ENCODE measurements at regions not wholly inside any gene's neighbourhood (a gene's known extent, or its start where the extent isn't known, plus 50 kb on each side); places are given as distances from the start of the nearest gene placed in this dataset.

DNA sequence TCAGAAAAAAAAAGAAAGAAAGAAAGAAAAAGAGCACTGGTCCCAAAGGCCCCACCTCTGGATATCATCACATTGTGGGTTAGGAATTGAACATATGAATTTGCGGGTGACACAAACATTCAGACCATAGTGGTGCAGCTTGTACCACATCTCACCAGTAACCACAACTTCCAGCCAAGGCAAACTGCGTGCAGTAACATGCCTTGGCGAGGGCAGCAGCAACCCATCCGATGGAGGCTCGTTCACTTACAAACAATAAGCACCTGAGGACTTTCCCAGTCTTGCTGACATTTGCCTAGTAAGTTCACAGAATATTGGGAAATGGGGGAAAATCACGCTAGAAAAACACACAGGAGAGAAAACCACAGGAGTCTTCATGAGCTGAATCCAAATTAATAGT, 508.1 kb downstream of the ZNF608 start:
- no peaks in the 10 kb centered on the region for H3K36me3 Mint-ChIP-seq
- ATAC-seq (no peak), DNase-seq (no peak)
- no peaks in the 10 kb centered on the region for H3K27me3 Mint-ChIP-seq
- H3K4me1 Mint-ChIP-seq = no peaks in the 10 kb centered on the region
- H3K4me3 Mint-ChIP-seq = no peak overlapping the region
- no peak overlapping the region for H3K27ac Mint-ChIP-seq
- peaks cover 3% of the 10 kb centered on the region for H3K9me3 Mint-ChIP-seq (ENCODE audit: low read depth)
- CTCF ChIA-PET = no interaction called here

DNA sequence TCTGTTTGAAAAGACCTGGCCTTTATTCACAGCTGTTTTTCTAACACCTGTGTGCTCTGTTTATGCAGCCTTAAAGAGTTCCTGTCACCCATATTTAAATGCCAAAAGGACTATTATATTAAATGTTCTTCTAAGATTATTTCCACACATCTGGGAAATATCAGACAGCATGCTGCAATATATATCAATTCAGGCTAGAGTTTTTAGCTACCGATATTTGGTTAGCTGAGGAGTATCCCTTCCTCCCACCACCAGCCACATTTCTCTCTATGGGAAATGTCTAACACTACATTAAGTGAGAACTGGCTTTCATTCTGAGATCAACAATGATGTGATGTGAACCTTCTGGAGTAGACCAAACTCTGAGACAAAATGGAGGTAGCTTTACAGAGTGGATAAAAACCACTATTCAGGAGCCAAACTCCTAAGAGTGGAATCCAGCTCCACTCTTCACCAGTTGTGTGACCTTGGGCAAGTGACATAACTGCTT, 509.2 kb downstream of the ZNF608 start:
- no peaks in the 10 kb centered on the region for H3K4me1 Mint-ChIP-seq
- ATAC-seq (no peak), DNase-seq (no peak)
- H3K4me3 Mint-ChIP-seq = no peak overlapping the region
- H3K27ac Mint-ChIP-seq = no peak overlapping the region
- CTCF ChIA-PET = no interaction called here
- H3K9me3 Mint-ChIP-seq (ENCODE audit: low read depth) = peaks cover 3% of the 10 kb centered on the region
- no peaks in the 10 kb centered on the region for H3K27me3 Mint-ChIP-seq
- no peaks in the 10 kb centered on the region for H3K36me3 Mint-ChIP-seq

DNA sequence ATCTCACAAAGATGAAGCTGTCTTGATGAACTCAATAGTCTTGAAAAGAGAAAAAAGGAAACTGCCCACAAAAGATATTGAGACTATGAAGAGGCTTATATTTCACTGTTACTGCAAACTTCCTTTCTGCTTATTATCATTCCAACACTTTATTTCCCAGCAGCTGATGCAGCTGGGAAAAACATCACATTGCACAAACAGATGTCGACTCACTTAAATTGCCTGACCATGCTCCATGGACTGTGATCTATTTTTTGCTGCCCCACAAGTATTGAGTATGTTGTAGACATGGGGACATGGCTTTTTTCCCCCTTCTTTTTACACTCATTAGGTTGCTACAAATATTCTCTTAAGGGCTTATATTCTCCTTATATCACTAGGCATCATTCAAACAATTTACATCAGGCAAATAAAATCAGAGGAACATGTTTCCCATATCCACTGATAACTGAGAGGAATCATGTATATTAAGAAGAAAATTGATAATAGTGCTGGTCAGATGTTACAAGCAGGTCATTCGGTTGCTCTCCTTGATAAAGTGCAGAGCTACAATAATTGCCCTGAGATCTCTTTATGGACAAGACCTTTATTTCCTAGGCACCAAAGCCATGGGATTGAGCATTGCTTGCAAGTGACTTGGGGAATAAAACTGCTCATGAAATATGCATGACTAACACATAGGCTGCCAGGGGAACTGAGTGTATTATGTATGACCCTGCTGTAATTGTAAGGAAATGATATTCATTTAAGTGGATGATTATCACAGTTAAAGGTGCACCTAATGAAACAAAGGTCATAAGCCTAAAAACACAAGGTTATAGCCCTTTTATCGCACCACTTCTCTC, 509.9 kb downstream of the ZNF608 start:
- ATAC-seq = no peak
- H3K9me3 Mint-ChIP-seq (ENCODE audit: low read depth) = no peaks in the 10 kb centered on the region
- CTCF ChIA-PET = no interaction called here
- no peaks in the 10 kb centered on the region for H3K27me3 Mint-ChIP-seq
- H3K4me3 Mint-ChIP-seq = no peak overlapping the region
- DNase-seq = no peak
- H3K36me3 Mint-ChIP-seq = no peaks in the 10 kb centered on the region
- no peak overlapping the region for H3K27ac Mint-ChIP-seq
- no peaks in the 10 kb centered on the region for H3K4me1 Mint-ChIP-seq

DNA sequence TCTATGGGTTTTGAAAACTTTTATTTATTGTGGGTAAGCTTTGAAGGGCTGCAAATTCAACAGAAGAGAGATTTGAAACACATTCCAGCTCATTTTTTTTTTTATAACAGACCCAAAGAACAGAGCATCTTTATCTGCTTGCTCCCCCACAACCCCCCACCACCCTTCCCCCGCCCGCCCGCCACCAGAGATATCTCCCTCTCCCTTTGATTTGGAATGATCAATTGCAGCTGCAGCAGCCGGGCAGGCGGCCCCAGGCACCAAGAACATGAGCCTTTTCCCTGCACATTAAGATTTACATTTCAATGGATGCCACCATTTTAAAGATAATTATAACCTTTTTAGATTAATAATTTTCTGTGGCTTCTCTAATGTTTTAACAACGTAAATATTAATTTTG, 510.9 kb downstream of the ZNF608 start:
- DNase-seq = no peak
- H3K27me3 Mint-ChIP-seq = no peaks in the 10 kb centered on the region
- CTCF ChIA-PET = no interaction called here
- H3K4me3 Mint-ChIP-seq = no peak overlapping the region
- no peaks in the 10 kb centered on the region for H3K36me3 Mint-ChIP-seq
- no peak for ATAC-seq
- no peaks in the 10 kb centered on the region for H3K9me3 Mint-ChIP-seq (ENCODE audit: low read depth)
- no peak overlapping the region for H3K27ac Mint-ChIP-seq
- no peaks in the 10 kb centered on the region for H3K4me1 Mint-ChIP-seq

DNA sequence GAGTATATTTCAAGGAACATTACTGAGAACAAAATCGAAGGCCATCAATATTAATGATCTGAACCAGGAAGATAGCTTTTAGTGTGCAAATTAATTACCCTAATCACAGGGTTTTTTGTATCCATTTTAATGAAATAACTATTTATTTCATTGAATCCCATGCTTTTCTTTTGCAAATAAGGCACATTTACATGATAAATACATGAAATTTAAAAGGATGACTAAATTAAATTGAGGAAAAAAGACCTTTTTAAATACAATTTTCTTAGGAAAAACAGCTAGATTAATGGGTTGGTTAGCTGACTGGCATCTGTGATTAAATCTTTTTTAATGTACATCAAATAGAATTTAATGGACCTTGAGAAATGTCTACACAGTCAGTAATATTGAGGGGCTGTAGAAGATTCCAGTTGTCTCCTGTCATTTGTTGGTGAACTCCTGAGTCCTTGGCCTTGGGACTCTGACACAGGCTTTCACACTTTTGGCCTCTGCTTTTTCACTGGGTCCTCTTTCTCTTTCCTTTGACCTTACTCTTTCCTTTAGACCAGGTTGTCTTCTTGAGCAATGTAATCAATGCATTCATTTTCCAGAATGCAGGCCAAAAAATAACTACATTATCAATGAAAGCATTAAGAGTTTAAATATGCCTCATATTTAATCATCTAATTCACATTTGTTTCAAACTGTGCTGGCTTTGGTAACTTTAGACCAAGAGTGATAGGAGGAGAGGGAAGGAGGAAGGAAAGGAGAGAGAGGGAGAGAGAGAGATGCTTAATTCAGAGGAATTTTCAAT, 511.5 kb downstream of the ZNF608 start:
- Mint-ChIP-seq H3K4me3 (no peak overlapping the region), H3K27me3 (no peaks in the 10 kb centered on the region), H3K4me1 (no peaks in the 10 kb centered on the region), H3K36me3 (no peaks in the 10 kb centered on the region), H3K9me3 (ENCODE audit: low read depth) (peaks cover 3% of the 10 kb centered on the region), H3K27ac (no peak overlapping the region)
- ATAC-seq (no peak), DNase-seq (no peak)
- CTCF ChIA-PET = no interaction called here

DNA sequence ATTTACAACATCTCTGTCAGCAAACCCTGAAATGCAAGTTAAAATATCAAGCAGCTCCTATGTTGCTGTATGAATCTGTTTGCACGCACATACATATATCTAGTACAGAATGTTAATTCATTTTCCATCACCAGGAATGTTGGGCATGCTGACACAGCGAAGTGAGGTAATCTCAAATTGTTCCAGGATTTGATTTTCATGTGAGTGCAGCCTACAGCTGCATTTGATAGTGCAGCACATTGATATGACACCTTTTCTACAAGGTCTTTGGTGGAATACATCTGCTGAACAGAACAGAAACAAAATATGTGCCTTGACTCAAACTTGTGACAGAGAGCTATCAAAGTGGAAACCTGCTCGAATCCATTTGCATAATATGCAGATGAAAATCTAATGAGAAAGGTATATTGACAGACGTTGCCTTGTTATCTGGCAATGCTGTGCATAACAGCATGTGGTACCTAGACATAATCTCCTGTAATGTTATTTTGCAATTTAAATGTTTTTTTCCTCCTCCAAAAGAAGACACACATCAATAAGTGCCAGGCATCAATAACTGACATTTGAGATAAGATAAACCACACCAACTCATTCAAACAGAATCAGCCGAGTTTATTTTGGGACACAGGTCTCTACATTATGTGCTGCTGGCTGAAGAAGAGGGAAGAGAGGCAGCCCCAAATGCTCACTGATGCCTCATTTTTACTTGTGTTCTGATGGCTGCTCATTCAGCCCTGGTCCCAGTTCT, 512.2 kb downstream of the ZNF608 start:
- no peaks in the 10 kb centered on the region for H3K36me3 Mint-ChIP-seq
- H3K4me1 Mint-ChIP-seq = no peaks in the 10 kb centered on the region
- no peak overlapping the region for H3K27ac Mint-ChIP-seq
- CTCF ChIA-PET = no interaction called here
- H3K9me3 Mint-ChIP-seq (ENCODE audit: low read depth) = peaks cover 4% of the 10 kb centered on the region
- DNase-seq (no peak), ATAC-seq (no peak)
- no peak overlapping the region for H3K4me3 Mint-ChIP-seq
- H3K27me3 Mint-ChIP-seq = no peaks in the 10 kb centered on the region

DNA sequence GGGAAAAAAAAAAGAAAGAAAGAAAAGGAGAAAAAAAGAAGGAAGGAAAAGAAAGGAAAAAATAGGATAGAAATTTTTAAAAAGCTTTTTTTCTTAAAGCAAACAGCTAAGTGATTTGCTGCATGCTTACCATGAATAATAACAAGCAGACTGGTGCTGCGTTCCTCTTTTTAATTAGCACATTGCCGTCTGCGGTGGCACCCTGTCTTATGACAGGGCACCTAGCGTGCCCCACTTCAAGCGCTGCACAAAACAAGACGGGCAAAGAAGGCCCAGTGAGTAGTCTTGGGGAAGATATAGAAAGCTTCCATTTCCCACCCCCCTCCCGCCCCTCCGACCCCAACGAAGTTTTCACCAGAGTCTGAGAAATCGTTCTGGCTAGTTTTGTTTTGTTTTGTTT, 513.9 kb downstream of the ZNF608 start:
- Mint-ChIP-seq H3K9me3 (ENCODE audit: low read depth) (peaks cover 7% of the 10 kb centered on the region), H3K4me1 (no peaks in the 10 kb centered on the region), H3K27me3 (no peaks in the 10 kb centered on the region), H3K27ac (no peak overlapping the region), H3K4me3 (no peak overlapping the region), H3K36me3 (no peaks in the 10 kb centered on the region)
- DNase-seq = no peak
- no peak for ATAC-seq
- CTCF ChIA-PET = no interaction called here

DNA sequence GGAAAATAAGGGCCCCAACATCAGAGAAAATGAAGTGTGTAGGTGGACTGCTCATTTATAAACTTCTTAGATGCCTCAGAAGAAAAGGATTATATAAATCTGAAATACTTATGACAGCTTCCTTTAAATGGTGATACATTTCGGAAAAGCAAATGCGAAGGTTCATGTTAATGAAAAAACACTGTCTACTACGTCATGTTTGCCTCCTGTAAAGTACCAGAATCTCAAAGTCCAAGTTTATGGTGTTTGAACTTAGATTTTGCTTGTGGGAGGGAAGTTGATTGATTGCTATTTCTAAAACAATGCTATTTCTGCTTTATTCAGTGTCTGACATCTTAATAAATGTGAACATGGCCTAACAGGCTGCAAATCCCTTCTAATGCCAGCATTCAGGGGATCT, 514.6 kb downstream of the ZNF608 start:
- DNase-seq (no peak), ATAC-seq (no peak)
- Mint-ChIP-seq H3K27me3 (no peaks in the 10 kb centered on the region), H3K36me3 (no peaks in the 10 kb centered on the region), H3K4me3 (no peak overlapping the region), H3K4me1 (no peaks in the 10 kb centered on the region), H3K27ac (no peak overlapping the region), H3K9me3 (ENCODE audit: low read depth) (peaks cover 8% of the 10 kb centered on the region)
- CTCF ChIA-PET = no interaction called here

DNA sequence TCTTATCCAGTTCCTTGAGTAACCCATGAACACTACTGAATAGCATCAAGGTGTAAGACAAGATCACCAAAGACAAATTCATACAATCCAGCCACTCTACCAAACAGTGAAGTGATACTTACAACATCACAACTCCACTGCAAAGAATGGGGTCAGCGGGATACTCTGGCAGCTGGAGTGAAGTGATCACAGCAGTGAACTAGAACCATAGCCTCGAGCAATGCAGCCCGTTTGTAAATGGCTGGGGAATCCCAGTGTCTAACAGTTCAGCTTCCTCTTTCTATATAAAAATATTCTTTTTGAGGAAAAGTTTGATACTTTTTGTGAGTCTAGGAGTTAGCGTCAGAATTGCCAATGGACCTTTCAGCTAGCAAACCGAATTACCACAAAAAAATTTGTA, 515.2 kb downstream of the ZNF608 start:
- Mint-ChIP-seq H3K27ac (no peak overlapping the region), H3K4me1 (no peaks in the 10 kb centered on the region), H3K4me3 (no peak overlapping the region), H3K27me3 (no peaks in the 10 kb centered on the region), H3K36me3 (no peaks in the 10 kb centered on the region), H3K9me3 (ENCODE audit: low read depth) (peaks cover 9% of the 10 kb centered on the region)
- CTCF ChIA-PET = no interaction called here
- DNase-seq (no peak), ATAC-seq (no peak)

DNA sequence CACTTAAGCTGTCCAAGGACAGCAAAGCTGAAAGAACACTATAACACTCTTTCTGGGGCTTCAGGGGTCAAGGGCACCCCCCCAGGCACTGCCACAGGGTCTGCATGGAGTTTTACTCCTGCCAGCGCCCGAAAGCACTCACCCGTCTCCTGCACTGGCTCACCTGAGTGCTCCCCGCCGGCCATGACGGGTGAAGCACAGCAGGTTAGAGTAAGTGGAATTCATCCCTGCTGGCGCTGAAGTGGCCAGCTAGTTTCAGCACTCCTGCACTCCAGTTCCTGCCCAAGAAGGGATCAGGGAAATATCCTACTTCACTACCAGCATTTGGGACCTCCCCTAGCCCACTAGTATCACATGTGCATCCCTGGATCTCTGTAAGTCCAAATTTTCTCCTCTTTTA, 516.0 kb downstream of the ZNF608 start:
- Mint-ChIP-seq H3K27ac (no peak overlapping the region), H3K27me3 (no peaks in the 10 kb centered on the region), H3K9me3 (ENCODE audit: low read depth) (peaks cover 9% of the 10 kb centered on the region), H3K4me1 (no peaks in the 10 kb centered on the region), H3K4me3 (no peak overlapping the region), H3K36me3 (no peaks in the 10 kb centered on the region)
- DNase-seq (no peak), ATAC-seq (no peak)
- CTCF ChIA-PET = no interaction called here

DNA sequence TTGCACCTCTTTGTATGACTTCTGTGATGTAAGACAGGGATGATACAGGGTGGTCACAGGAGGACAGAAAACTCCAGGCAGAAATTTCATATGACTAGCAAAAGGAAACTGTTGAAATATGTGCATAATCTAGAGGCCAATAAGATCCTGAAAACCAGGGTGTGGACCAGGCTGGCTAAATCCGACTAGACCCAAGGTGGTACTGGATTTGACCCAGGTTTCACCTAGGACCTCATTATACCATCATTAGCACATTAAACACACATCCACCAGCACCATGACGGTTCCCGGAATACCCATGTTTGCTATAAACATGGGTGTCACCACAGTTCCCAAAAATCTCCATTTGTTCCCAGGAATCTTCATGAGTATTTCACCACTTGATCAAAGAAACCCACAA, 517.1 kb downstream of the ZNF608 start:
- no peak overlapping the region for H3K4me3 Mint-ChIP-seq
- no peaks in the 10 kb centered on the region for H3K27me3 Mint-ChIP-seq
- CTCF ChIA-PET = no interaction called here
- no peak overlapping the region for H3K27ac Mint-ChIP-seq
- DNase-seq (no peak), ATAC-seq (no peak)
- peaks cover 9% of the 10 kb centered on the region for H3K9me3 Mint-ChIP-seq (ENCODE audit: low read depth)
- H3K4me1 Mint-ChIP-seq = no peaks in the 10 kb centered on the region
- H3K36me3 Mint-ChIP-seq = no peaks in the 10 kb centered on the region

DNA sequence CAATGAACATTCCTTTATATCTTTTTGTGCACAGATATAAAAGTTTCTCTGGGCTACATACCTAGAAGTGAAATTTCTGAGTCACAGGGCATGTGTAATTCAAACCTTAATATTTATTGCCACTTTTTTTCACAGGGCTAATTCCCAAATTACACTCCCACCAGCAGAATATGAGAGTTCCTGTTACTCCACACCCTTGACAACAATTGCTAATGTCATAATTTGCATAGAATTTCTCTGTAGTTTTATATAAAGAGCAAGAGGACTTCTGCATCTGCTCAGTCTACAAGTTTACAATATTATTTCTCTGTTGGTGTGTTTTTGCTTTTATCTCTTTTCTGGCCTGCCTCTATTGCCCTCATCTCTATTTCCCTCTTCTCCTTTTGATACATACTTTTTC, 518.5 kb downstream of the ZNF608 start:
- Mint-ChIP-seq H3K4me1 (no peaks in the 10 kb centered on the region), H3K27me3 (no peaks in the 10 kb centered on the region), H3K27ac (no peak overlapping the region), H3K9me3 (ENCODE audit: low read depth) (peaks cover 9% of the 10 kb centered on the region), H3K4me3 (no peak overlapping the region), H3K36me3 (no peaks in the 10 kb centered on the region)
- CTCF ChIA-PET = no interaction called here
- no peak for DNase-seq
- ATAC-seq = no peak

DNA sequence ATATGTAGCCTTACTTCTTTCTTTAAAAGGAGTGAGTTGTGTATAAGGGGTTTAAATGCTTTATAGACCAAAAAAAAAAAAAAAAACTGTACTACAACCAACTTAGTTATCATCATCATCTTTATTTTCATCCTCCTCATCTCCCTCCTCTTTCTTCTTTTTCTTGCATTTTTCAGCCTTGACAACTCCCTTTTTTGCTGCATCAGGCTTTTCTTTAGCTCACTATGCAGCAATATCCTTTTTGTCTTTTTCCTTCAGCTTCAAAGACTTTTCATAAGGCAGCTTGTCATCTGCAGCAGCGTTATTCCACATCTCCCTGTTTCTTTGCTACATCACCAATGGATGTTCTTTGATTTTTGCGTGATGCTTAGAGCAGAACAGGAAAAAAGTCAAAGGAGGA, 526.0 kb downstream of the ZNF608 start:
- DNase-seq = no peak

DNA sequence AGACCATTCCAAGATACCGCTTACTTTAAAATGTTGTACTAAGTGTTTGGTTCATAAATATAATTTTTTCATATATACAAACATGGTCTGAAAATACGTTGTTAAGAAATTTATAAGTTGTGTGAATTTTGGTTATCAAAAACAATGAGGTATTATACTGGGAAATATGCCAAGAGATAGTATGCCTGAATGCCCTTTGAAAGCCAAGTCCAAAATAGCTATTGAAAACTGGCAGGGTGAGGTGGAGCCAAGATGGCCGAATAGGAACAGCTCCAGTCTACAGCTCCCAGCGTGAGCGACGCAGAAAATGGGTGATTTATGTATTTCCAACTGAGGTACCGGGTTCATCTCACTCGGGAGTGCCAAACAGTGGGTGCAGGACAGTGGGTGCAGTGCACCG, 533.5 kb downstream of the ZNF608 start:
- CTCF ChIA-PET = no interaction called here
- DNase-seq (no peak), ATAC-seq (no peak)
- Mint-ChIP-seq H3K36me3 (no peaks in the 10 kb centered on the region), H3K27ac (no peak overlapping the region), H3K27me3 (no peaks in the 10 kb centered on the region), H3K4me3 (no peak overlapping the region), H3K4me1 (no peaks in the 10 kb centered on the region), H3K9me3 (ENCODE audit: low read depth) (peaks cover 9% of the 10 kb centered on the region)

More for the DNA sequence above, 526.0 kb downstream of the ZNF608 start:
- CTCF ChIA-PET = no interaction called here
- no peaks in the 10 kb centered on the region for H3K4me1 Mint-ChIP-seq
- no peak for ATAC-seq
- H3K9me3 Mint-ChIP-seq (ENCODE audit: low read depth) = peaks cover 2% of the 10 kb centered on the region
- no peaks in the 10 kb centered on the region for H3K27me3 Mint-ChIP-seq
- no peaks in the 10 kb centered on the region for H3K36me3 Mint-ChIP-seq
- H3K27ac Mint-ChIP-seq = no peak overlapping the region
- H3K4me3 Mint-ChIP-seq = no peak overlapping the region
